SK-N-DZ (cell line): ENCODE measurements at regions not wholly inside any gene's neighbourhood (a gene's known extent, or its start where the extent isn't known, plus 50 kb on each side); places are given as distances from the start of the nearest gene placed in this dataset.
"Not testable (repeated sequence)": the region's sequence is repeated elsewhere in the genome, so short reads cannot be mapped to it uniquely, and the experiment has no call there.

Source experiments
- DNase-seq: peaks from one replicate; pipeline ENCODE4 v3.0.0-alpha.2; 2015; ENCODE audit warnings: low spot score

GRCh38 chr16:17748044-17748719, 277.4 kb upstream of the XYLT1 start:
- no peak for DNase-seq

- no peak for DNase-seq
Observed at GRCh38 chr16:17747081-17747756, 276.5 kb upstream of the XYLT1 start.

- no peak for DNase-seq
Observed at GRCh38 chr16:17744921-17745572, 274.3 kb upstream of the XYLT1 start.

- DNase-seq: no peak
Observed at GRCh38 chr16:17743578-17743977, 272.8 kb upstream of the XYLT1 start.

GRCh38 chr16:17743158-17743557, 272.4 kb upstream of the XYLT1 start:
- no peak for DNase-seq

- DNase-seq: not testable (repeated sequence)
Observed at GRCh38 chr16:17735099-17735498, 264.3 kb upstream of the XYLT1 start.

- DNase-seq: no peak
Observed at GRCh38 chr16:17729820-17730219, 259.1 kb upstream of the XYLT1 start.

- no peak for DNase-seq
Observed at GRCh38 chr16:17728196-17728595, 257.4 kb upstream of the XYLT1 start.

GRCh38 chr16:17724242-17724898, 253.6 kb upstream of the XYLT1 start:
- no peak for DNase-seq

- no peak for DNase-seq
Observed at GRCh38 chr16:17723531-17724134, 252.9 kb upstream of the XYLT1 start.

GRCh38 chr16:17718495-17718894, 247.7 kb upstream of the XYLT1 start:
- DNase-seq: no peak

- DNase-seq: no peak
Observed at GRCh38 chr16:17705847-17706246, 235.1 kb upstream of the XYLT1 start.

- no peak for DNase-seq
Observed at GRCh38 chr16:17696616-17697015, 225.9 kb upstream of the XYLT1 start.

- no peak for DNase-seq
Observed at GRCh38 chr16:17692484-17692883, 221.7 kb upstream of the XYLT1 start.

- DNase-seq: no peak
Observed at GRCh38 chr16:17691899-17692176, 221.1 kb upstream of the XYLT1 start.

- no peak for DNase-seq
Observed at GRCh38 chr16:17691106-17691898, 220.5 kb upstream of the XYLT1 start.

- no peak for DNase-seq
Observed at GRCh38 chr16:17685447-17685846, 214.7 kb upstream of the XYLT1 start.

- no peak for DNase-seq
Observed at GRCh38 chr16:17683281-17683680, 212.5 kb upstream of the XYLT1 start.

- DNase-seq: no peak
Observed at GRCh38 chr16:17676171-17676570, 205.4 kb upstream of the XYLT1 start.

GRCh38 chr16:17668386-17668785, 197.6 kb upstream of the XYLT1 start:
- no peak for DNase-seq

- no peak for DNase-seq
Observed at GRCh38 chr16:17666293-17666692, 195.5 kb upstream of the XYLT1 start.
